Adrenal gland (tissue), 9 donors: ENCODE measurements at regions not wholly inside any gene's neighbourhood (a gene's known extent, or its start where the extent isn't known, plus 50 kb on each side); places are given as distances from the start of the nearest gene placed in this dataset.

Source experiments
- DNase-seq, 7 donors: peaks; one replicate each; pipeline ENCODE4 v3.0.0-alpha.2; 2019 to 2020
- H3K27ac ChIP-seq, 5 donors: fragments of 200-600 bp; sonication (generic) in 4 of 5; 1 replicate in 3 of 5; 2 replicates in 2 of 5; pipeline versions ENCODE4 v1.5.1 to v1.8.0; 2016 to 2020; ENCODE audit warnings: mild to moderate bottlenecking in 1 of 5
- H3K27me3 ChIP-seq: fragments of 200-600 bp; 2 replicates; pipeline ENCODE4 v1.8.0; 2021
- H3K36me3 ChIP-seq, 2 donors: fragments of 200-600 bp; replicated peaks in 1 of 2; 1 replicate in 1 of 2; 2 replicates in 1 of 2; pipeline versions ENCODE4 v1.5.1 to v1.8.0; 2018 to 2022
- H3K4me1 ChIP-seq, 2 donors: fragments of 200-600 bp; replicated peaks in 1 of 2; 1 replicate in 1 of 2; 2 replicates in 1 of 2; pipeline versions ENCODE4 v1.5.1 to v1.8.0; 2018 to 2021
- H3K4me3 ChIP-seq, 4 donors: fragments of 200-600 bp; sonication (generic) in 3 of 4; one replicate each; pipeline ENCODE4 v1.5.1; 2016 to 2018
- H3K9me3 ChIP-seq, 3 donors: fragments of 200-600 bp; sonication (generic) in 1 of 3; replicated peaks in 1 of 3; 1 replicate in 2 of 3; 2 replicates in 1 of 3; pipeline versions ENCODE4 v1.5.1 to v1.8.0; 2016 to 2021
- CTCF ChIP-seq, 6 experiments: fragments of 450-650 bp in 4 of 6; fragments of 200-600 bp in 2 of 6; sonication (generic) in 1 of 6; IDR thresholded peaks; 1 replicate in 5 of 6; 2 replicates in 1 of 6; pipeline versions ENCODE4 v1.5.1 to v1.8.0; 2016 to 2021; ENCODE audit warnings: antibody characterized with exemption in 6 of 6, mild to moderate bottlenecking in 2 of 6, moderate library complexity in 1 of 6
- POLR2A ChIP-seq, 2 donors: fragments of 450-650 bp; IDR thresholded peaks; one replicate each; pipeline ENCODE4 v1.6.1; 2017; ENCODE audit warnings: antibody characterized with exemption in 2 of 2, mild to moderate bottlenecking in 2 of 2, moderate library complexity in 1 of 2
- WGBS, 4 donors: extraction: QIAGEN DNeasy Blood & Tissue Kit in 2 of 4; methylation state at CpG; one replicate each; pipeline versions ENCODE4 v1.1.5 to v1.1.7; 2013 to 2017; 5-methylcytosine and 5-hydroxymethylcytosine counted together
- intact Hi-C, 2 donors: fragments of 100-400 bp; cut with DNase I; formaldehyde crosslinking; loops; one replicate each; pipeline versions ENCODE4 v1.14.1 to v1.15.0; 2022 to 2023
- donor health status: healthy with polysubstance abuse.
- donor health status: Bipolar disorder and iron deficiency.
- donor health status: DM: yes; HTN: yes; CAD: no.
- donor health status: DM: no; HTN: no; CAD: no.
- donor health status: DM: no; HTN: no; CAD: no.

DNA sequence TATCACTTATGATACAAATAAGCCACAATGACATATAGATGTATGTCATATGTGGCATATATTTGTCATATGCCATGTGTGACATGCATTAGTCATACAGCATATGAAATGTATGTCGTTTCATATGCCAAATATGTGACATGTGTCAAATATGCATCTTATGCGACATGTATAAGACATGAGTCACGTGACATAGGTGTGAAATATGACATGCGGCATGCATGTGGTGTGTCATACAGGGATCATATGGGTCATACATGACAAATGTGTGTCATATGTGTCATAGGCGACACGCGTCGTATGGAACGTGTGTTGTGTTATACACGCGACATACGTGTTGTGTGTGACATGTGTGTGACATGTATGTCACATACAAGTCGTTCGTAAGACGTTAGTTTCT is 2154.0 kb upstream of the PIK3C3 start:
- WGBS, 4 donors: 93 to 95% (median 94%) methylated on average over 15 of the region's 15 CpGs
- TF ChIP-seq POLR2A (IDR thresholded peaks at IDR 0.05): no peak
- Histone ChIP-seq H3K36me3 (no peaks in the 10 kb centered on the region), H3K27me3 (no peaks in the 10 kb centered on the region), H3K9me3 (no peaks in the 10 kb centered on the region), H3K4me3 (no peak overlapping the region), H3K27ac (no peak overlapping the region), H3K4me1 (no peaks in the 10 kb centered on the region)
- intact Hi-C loops: no loop called here
- no peak for DNase-seq

DNA sequence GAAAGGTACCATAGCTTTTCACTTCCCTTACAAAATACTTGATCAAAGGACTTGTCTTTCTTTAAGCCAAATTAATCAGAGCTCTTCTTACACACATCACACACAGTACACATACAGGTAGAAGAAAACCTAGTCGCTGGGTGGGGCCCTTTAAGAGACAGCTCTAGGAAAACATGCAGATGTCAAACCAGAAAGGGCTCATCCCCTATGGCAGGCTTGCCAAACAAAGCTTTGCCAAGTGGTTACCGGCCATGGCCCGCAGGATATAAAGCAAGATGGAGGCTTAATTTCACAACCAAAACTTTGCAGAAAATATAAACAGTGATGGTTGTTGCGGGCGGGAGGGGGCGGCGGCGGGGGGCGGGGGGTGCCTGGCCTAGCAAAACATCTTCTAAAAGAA is 2156.0 kb upstream of the PIK3C3 start:
- Histone ChIP-seq H3K4me3 (no peak overlapping the region), H3K9me3 (no peaks in the 10 kb centered on the region), H3K27me3 (no peaks in the 10 kb centered on the region), H3K4me1 (no peaks in the 10 kb centered on the region), H3K36me3 (no peaks in the 10 kb centered on the region), H3K27ac (no peak overlapping the region)
- TF ChIP-seq CTCF (IDR thresholded peaks at IDR 0.05): no peak
- no peak for TF ChIP-seq POLR2A (IDR thresholded peaks at IDR 0.05)
- intact Hi-C loops: no loop called here
- WGBS, 4 donors: 19 to 40% (median 31%) methylated on average over 9 of the region's 9 CpGs
- no peak for DNase-seq

DNA sequence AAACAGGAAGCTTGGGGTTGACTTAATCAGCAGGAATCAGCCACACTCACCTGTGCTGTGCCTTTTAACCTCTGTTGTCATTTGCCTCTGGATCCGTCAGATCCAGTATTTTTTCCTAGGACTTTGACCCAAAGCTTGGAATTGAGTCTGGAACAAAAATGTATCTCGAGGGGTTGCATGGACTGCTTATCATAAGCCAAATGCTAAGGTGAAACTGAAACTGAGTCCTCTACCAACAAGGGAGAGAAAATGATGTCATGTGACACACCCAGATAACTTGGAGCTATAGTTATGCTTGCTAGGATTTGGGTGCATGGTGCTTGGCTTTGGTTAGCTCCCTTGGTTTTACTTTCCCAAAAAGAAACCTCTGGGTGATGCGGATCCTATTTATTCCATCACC is 2158.6 kb upstream of the PIK3C3 start:
- H3K27ac ChIP-seq: no peak overlapping the region
- H3K4me1 ChIP-seq: no peaks in the 10 kb centered on the region
- H3K4me3 ChIP-seq: no peak overlapping the region
- no peaks in the 10 kb centered on the region for H3K9me3 ChIP-seq
- 75 to 89% (median 86%) methylated on average over 3 of the region's 3 CpGs for WGBS, 4 donors
- no peak for TF ChIP-seq CTCF (IDR thresholded peaks at IDR 0.05)
- no peak for TF ChIP-seq POLR2A (IDR thresholded peaks at IDR 0.05)
- intact Hi-C loops: no loop called here
- H3K36me3 ChIP-seq: no peaks in the 10 kb centered on the region
- H3K27me3 ChIP-seq: no peaks in the 10 kb centered on the region
- no peak for DNase-seq

DNA sequence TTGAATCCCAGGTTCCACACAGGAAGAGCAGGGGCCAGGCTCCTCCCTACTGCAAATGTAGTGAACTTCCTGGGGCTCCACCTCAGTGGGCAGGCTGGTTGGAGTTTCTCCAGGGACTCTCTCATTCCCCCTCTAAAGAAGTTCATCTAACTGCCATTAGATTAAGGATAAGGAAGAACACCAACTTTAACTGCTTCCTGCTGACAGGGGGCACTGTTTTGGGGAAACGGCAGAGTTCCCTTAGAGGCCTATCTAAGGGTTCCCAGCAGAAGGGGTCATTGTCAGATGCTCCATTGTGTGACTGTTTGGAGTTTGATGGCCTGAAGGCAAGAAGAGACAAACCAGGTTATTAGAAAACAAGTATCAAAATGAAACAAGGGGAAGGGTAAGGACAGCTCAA is 2159.7 kb upstream of the PIK3C3 start:
- intact Hi-C loops: no loop called here
- Histone ChIP-seq H3K4me1 (no peaks in the 10 kb centered on the region), H3K27ac (no peak overlapping the region), H3K4me3 (no peak overlapping the region), H3K36me3 (no peaks in the 10 kb centered on the region), H3K27me3 (no peaks in the 10 kb centered on the region), H3K9me3 (no peaks in the 10 kb centered on the region)
- WGBS, 4 donors: 46 to 77% (median 68%) methylated on average over 1 of the region's 1 CpG
- TF ChIP-seq CTCF (IDR thresholded peaks at IDR 0.05) (no peak), POLR2A (IDR thresholded peaks at IDR 0.05) (no peak)
- DNase-seq: no peak

DNA sequence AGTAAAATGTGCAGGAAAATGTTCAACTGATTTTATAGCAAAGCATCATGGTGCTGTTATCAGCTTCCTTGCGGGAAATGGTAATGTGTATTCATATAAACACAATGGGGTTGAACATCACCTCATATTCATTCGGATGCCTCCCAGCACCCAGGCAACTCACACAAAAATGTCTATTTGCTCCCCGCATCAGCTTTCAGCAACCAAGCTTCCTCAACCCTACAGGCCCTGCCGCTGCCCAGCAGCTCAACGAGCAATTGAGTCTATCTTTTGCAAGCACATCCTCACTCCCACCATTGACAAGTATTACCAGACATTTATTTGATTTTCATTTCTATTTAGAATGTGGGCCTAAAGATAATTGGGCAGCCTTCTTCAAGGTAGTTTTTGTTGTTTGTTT is 2161.4 kb upstream of the PIK3C3 start:
- Histone ChIP-seq H3K27me3 (no peaks in the 10 kb centered on the region), H3K4me3 (no peak overlapping the region), H3K9me3 (no peaks in the 10 kb centered on the region), H3K4me1 (no peaks in the 10 kb centered on the region), H3K36me3 (no peaks in the 10 kb centered on the region), H3K27ac (no peak overlapping the region)
- TF ChIP-seq POLR2A (IDR thresholded peaks at IDR 0.05) (no peak), CTCF (IDR thresholded peaks at IDR 0.05) (no peak)
- 93 to 96% (median 94%) methylated on average over 5 of the region's 5 CpGs for WGBS, 4 donors
- no peak for DNase-seq
- intact Hi-C loops: no loop called here
